Chondrocyte (in vitro differentiated cells): ENCODE measurements at regions not wholly inside any gene's neighbourhood (a gene's known extent, or its start where the extent isn't known, plus 50 kb on each side); places are given as distances from the start of the nearest gene placed in this dataset.
A peak's percentile ranks its signal among the peaks of the same experiment; 100 is the strongest.

ENCODE experiments used
- DNase-seq: peaks from one replicate; pipeline ENCODE4 v3.0.0; 2021; ENCODE audit warnings: mixed read lengths, low spot score
- H3K27ac Mint-ChIP-seq: one replicate; pipeline ENCODE4 v1.8.0; 2021; ENCODE audit warnings: mild to moderate bottlenecking, moderate library complexity, mixed read lengths; ENCODE audit not compliant: unreplicated experiment
- H3K27me3 Mint-ChIP-seq: 2 replicates; pipeline ENCODE4 v1.8.0; 2021; ENCODE audit warnings: low read depth, mixed read lengths
- H3K36me3 Mint-ChIP-seq: 2 replicates; pipeline ENCODE4 v1.8.0; 2021; ENCODE audit warnings: low read depth, mixed read lengths
- H3K4me1 Mint-ChIP-seq: 2 replicates; pipeline ENCODE4 v1.8.0; 2021; ENCODE audit warnings: low read depth, mild to moderate bottlenecking, mixed read lengths
- H3K4me3 Mint-ChIP-seq: one replicate; pipeline ENCODE4 v1.8.0; 2021; ENCODE audit warnings: mild to moderate bottlenecking, moderate library complexity, mixed read lengths; ENCODE audit not compliant: unreplicated experiment
- H3K9me3 Mint-ChIP-seq: 2 replicates; pipeline ENCODE4 v1.8.0; 2021; ENCODE audit warnings: low read depth, mixed read lengths
- CTCF ChIP-seq: fragments of 200-600 bp; sonication (generic); IDR thresholded peaks from 2 replicates; pipeline ENCODE4 v1.5.0; 2021; ENCODE audit warnings: antibody characterized with exemption, mild to moderate bottlenecking, moderate library complexity

GRCh38 chr9:79247021-79247420 lies 324.7 kb upstream of the TLE4 start:
- no peaks in the 10 kb centered on the region for H3K4me1 Mint-ChIP-seq
- H3K27ac Mint-ChIP-seq: no peak overlapping the region
- no peaks in the 10 kb centered on the region for H3K36me3 Mint-ChIP-seq
- no peaks in the 10 kb centered on the region for H3K27me3 Mint-ChIP-seq
- TF ChIP-seq CTCF: no peak
- no peaks in the 10 kb centered on the region for H3K9me3 Mint-ChIP-seq
- no peak for DNase-seq
- no peak overlapping the region for H3K4me3 Mint-ChIP-seq

- H3K4me1 Mint-ChIP-seq: no peaks in the 10 kb centered on the region
- H3K4me3 Mint-ChIP-seq: no peak overlapping the region
- H3K27me3 Mint-ChIP-seq: no peaks in the 10 kb centered on the region
- DNase-seq: no peak
- TF ChIP-seq CTCF: no peak
- no peaks in the 10 kb centered on the region for H3K36me3 Mint-ChIP-seq
- no peaks in the 10 kb centered on the region for H3K9me3 Mint-ChIP-seq
- no peak overlapping the region for H3K27ac Mint-ChIP-seq
Measured at GRCh38 chr9:79250806-79251205, 321.0 kb upstream of the TLE4 start.

GRCh38 chr9:79254900-79255650 lies 316.7 kb upstream of the TLE4 start:
- peak; percentile 44 for TF ChIP-seq CTCF
- Mint-ChIP-seq H3K4me1 (no peaks in the 10 kb centered on the region), H3K36me3 (no peaks in the 10 kb centered on the region), H3K27ac (no peak overlapping the region), H3K4me3 (no peak overlapping the region), H3K27me3 (no peaks in the 10 kb centered on the region), H3K9me3 (no peaks in the 10 kb centered on the region)
- DNase-seq: no peak

GRCh38 chr9:79255651-79256260 lies 316.0 kb upstream of the TLE4 start:
- no peaks in the 10 kb centered on the region for H3K9me3 Mint-ChIP-seq
- no peak overlapping the region for H3K27ac Mint-ChIP-seq
- no peaks in the 10 kb centered on the region for H3K36me3 Mint-ChIP-seq
- H3K4me3 Mint-ChIP-seq: no peak overlapping the region
- H3K27me3 Mint-ChIP-seq: no peaks in the 10 kb centered on the region
- no peak for DNase-seq
- no peak for TF ChIP-seq CTCF
- no peaks in the 10 kb centered on the region for H3K4me1 Mint-ChIP-seq

- TF ChIP-seq CTCF: peak; percentile 7
- Mint-ChIP-seq H3K4me1 (no peaks in the 10 kb centered on the region), H3K9me3 (no peaks in the 10 kb centered on the region), H3K4me3 (no peak overlapping the region), H3K36me3 (no peaks in the 10 kb centered on the region), H3K27me3 (no peaks in the 10 kb centered on the region), H3K27ac (no peak overlapping the region)
- no peak for DNase-seq
Measured at GRCh38 chr9:79256691-79257213, 315.0 kb upstream of the TLE4 start.
